GM12875 (cell line): ENCODE measurements at regions not wholly inside any gene's neighbourhood (a gene's known extent, or its start where the extent isn't known, plus 50 kb on each side); places are given as distances from the start of the nearest gene placed in this dataset.

Source experiments
- H3K4me3 ChIP-seq: one replicate; pipeline ENCODE4 v1.5.1; 2011; ENCODE audit warnings: low read depth, low read length, control low read depth
- TF ChIP-seq, protein P1 (sequence below): IDR thresholded peaks from 2 replicates; pipeline ENCODE4 v1.5.1; 2011; ENCODE audit warnings: low read depth, mild to moderate bottlenecking, control low read depth, inconsistent platforms, low read length, moderate library complexity, borderline replicate concordance; ENCODE audit not compliant: insufficient read depth

- no peak overlapping the region for H3K4me3 ChIP-seq
- TF ChIP-seq, protein P1, sequence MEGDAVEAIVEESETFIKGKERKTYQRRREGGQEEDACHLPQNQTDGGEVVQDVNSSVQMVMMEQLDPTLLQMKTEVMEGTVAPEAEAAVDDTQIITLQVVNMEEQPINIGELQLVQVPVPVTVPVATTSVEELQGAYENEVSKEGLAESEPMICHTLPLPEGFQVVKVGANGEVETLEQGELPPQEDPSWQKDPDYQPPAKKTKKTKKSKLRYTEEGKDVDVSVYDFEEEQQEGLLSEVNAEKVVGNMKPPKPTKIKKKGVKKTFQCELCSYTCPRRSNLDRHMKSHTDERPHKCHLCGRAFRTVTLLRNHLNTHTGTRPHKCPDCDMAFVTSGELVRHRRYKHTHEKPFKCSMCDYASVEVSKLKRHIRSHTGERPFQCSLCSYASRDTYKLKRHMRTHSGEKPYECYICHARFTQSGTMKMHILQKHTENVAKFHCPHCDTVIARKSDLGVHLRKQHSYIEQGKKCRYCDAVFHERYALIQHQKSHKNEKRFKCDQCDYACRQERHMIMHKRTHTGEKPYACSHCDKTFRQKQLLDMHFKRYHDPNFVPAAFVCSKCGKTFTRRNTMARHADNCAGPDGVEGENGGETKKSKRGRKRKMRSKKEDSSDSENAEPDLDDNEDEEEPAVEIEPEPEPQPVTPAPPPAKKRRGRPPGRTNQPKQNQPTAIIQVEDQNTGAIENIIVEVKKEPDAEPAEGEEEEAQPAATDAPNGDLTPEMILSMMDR = no peak
Measured at GRCh38 chr1:177568622-177569021, 397.9 kb downstream of the BRINP2 start.

DNA sequence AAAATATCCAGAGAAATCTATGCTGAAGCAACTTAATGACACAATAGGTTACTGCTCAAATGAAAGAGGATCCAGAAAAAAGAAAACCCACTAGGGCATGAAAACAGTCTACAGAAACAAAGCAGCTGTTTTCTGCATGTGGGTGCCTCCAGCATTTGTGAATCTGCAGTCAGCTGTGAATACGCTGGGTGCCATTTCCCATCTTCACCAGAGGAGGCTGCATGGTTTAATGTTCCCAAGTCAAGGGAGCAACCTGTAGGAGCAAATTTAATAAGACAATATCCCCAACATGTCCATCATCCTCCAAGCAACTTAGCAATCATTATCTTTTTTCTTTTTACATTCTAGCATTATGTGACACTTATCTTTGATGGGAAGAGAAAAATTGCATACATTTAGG lies 396.6 kb downstream of the BRINP2 start:
- no peak overlapping the region for H3K4me3 ChIP-seq
- TF ChIP-seq, protein P1 = 0 out of 2 replicates have a peak, but pooled peaks have one; percentile 19

DNA sequence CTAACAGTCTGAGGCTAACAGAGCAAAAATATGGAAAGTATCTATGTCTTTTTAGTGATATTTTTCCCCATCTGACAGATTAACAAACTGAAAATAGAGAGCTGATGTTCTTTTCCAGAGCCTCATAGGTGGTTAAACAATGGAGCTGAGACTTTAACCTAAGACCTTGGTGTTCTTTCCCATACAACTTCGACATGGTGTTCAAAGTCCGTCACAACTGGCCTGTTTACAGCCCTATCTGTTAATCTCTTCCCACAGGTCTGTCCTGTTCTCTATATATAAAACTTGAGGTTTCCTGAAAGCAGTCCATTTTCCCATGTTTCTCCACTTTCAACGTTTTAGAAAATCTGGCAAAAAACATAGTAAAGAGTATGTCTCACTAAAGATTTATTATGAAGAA lies 395.7 kb downstream of the BRINP2 start:
- TF ChIP-seq, protein P1 = no peak
- no peak overlapping the region for H3K4me3 ChIP-seq

- H3K4me3 ChIP-seq = no peak overlapping the region
- TF ChIP-seq, protein P1 = no peak
Measured at GRCh38 chr1:177561436-177561835, 390.7 kb downstream of the BRINP2 start.

- H3K4me3 ChIP-seq = no peak overlapping the region
- TF ChIP-seq, protein P1 = no peak
Measured at GRCh38 chr1:177558372-177558771, 387.6 kb downstream of the BRINP2 start.

DNA sequence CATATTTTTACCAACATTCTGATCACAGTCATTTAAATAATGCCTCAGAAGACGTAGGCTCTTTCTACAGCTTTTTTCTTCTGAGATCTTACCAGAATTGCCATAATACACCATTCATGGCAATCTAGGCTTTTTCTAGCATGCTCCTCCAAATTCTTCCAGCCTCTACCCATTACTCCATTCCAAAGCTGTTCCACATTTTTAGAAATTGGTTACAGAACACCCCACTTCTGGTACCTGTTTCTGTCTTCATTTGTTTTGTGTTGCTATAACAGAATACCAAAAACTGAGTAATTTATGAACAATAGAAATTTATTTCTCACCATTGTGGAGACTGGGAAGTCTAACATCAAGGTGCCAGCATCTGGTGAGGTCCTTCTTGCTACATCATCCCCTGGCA lies 385.4 kb downstream of the BRINP2 start:
- TF ChIP-seq, protein P1 = no peak
- H3K4me3 ChIP-seq = no peak overlapping the region

- no peak overlapping the region for H3K4me3 ChIP-seq
- TF ChIP-seq, protein P1 = no peak
Measured at GRCh38 chr1:177547200-177547599, 376.4 kb downstream of the BRINP2 start.
